Activated CD8-positive, alpha-beta T cell treated with anti-CD3 and anti-CD28 coated beads for 36 hours (primary cell): ENCODE measurements at regions not wholly inside any gene's neighbourhood (a gene's known extent, or its start where the extent isn't known, plus 50 kb on each side); places are given as distances from the start of the nearest gene placed in this dataset.

ENCODE experiments used
- ATAC-seq: fragments of 200-7000 bp; cut with Tn5 transposase; one replicate; pipeline ENCODE4 v1.10.0; 2021; ENCODE audit warnings: mild to moderate bottlenecking, moderate library complexity
- CTCF ChIA-PET: fragments of 350-600 bp; sonication (Branson Sonifier 250); formaldehyde crosslinking; loops from one replicate; lab custom pipeline; 2021; ENCODE audit warnings: antibody characterized with exemption; lab: Charles Lee
- POLR2A ChIA-PET: fragments of 350-600 bp; sonication (Branson Sonifier 250); formaldehyde crosslinking; loops from one replicate; lab custom pipeline; 2021; ENCODE audit warnings: antibody characterized with exemption; lab: Charles Lee
- DNase-seq: peaks from one replicate; pipeline ENCODE4 v3.0.0-alpha.2; 2020
- H3K27ac Mint-ChIP-seq: one replicate; pipeline ENCODE4 v1.8.0; 2021; ENCODE audit warnings: mild to moderate bottlenecking, mixed read lengths
- H3K27me3 Mint-ChIP-seq: one replicate; pipeline ENCODE4 v1.8.0; 2021; ENCODE audit warnings: mixed read lengths
- H3K36me3 Mint-ChIP-seq: one replicate; pipeline ENCODE4 v1.8.0; 2021; ENCODE audit warnings: low read depth, mixed read lengths
- H3K4me1 Mint-ChIP-seq: one replicate; pipeline ENCODE4 v1.8.0; 2021; ENCODE audit warnings: low read depth, mixed read lengths
- H3K4me3 Mint-ChIP-seq: one replicate; pipeline ENCODE4 v1.8.0; 2021; ENCODE audit warnings: mild to moderate bottlenecking, moderate library complexity, mixed read lengths
- H3K9me3 Mint-ChIP-seq: one replicate; pipeline ENCODE4 v1.8.0; 2021; ENCODE audit warnings: mixed read lengths
- CTCF ChIP-seq: fragments of 200-600 bp; IDR thresholded peaks from one replicate; pipeline ENCODE4 v1.8.0; 2022; ENCODE audit warnings: antibody characterized with exemption, mild to moderate bottlenecking
- intact Hi-C: fragments of 100-400 bp; cut with micrococcal nuclease; formaldehyde crosslinking; loops from one replicate; pipeline ENCODE4 v1.10.0; 2022

GRCh38 chr14:22233377-22233776, 355.6 kb downstream of the DAD1 start:
- Mint-ChIP-seq H3K4me1 (peaks cover 11% of the 10 kb centered on the region), H3K36me3 (peaks cover 3% of the 10 kb centered on the region), H3K27ac (no peak overlapping the region), H3K27me3 (no peaks in the 10 kb centered on the region), H3K4me3 (no peak overlapping the region), H3K9me3 (no peaks in the 10 kb centered on the region)
- POLR2A ChIA-PET = no interaction called here
- intact Hi-C loops = loop anchor here (5.0 kb wide), 1 partner anchor 34 kb away; no protein-coding TSS in a partner anchor
- ATAC-seq = no peak
- CTCF ChIA-PET = no interaction called here
- no peak for TF ChIP-seq CTCF
- no peak for DNase-seq

- Mint-ChIP-seq H3K4me1 (peaks cover 11% of the 10 kb centered on the region), H3K36me3 (peaks cover 3% of the 10 kb centered on the region), H3K27ac (no peak overlapping the region), H3K27me3 (no peaks in the 10 kb centered on the region), H3K4me3 (no peak overlapping the region), H3K9me3 (no peaks in the 10 kb centered on the region)
- intact Hi-C loops = loop anchor here (5.0 kb wide), 1 partner anchor 34 kb away; no protein-coding TSS in a partner anchor
- DNase-seq (no peak), ATAC-seq (no peak)
- TF ChIP-seq CTCF = no peak
- ChIA-PET POLR2A (no interaction called here), CTCF (no interaction called here)
Observed at GRCh38 chr14:22232933-22233332, 356.1 kb downstream of the DAD1 start.

- DNase-seq = no peak
- POLR2A ChIA-PET = no interaction called here
- Mint-ChIP-seq H3K27me3 (no peaks in the 10 kb centered on the region), H3K4me3 (no peak overlapping the region), H3K27ac (no peak overlapping the region), H3K4me1 (peaks cover 11% of the 10 kb centered on the region), H3K36me3 (peaks cover 3% of the 10 kb centered on the region), H3K9me3 (no peaks in the 10 kb centered on the region)
- no peak for ATAC-seq
- intact Hi-C loops = loop anchor here (5.0 kb wide), 1 partner anchor 35 kb away; no protein-coding TSS in a partner anchor
- no peak for TF ChIP-seq CTCF
- CTCF ChIA-PET = no interaction called here
Observed at GRCh38 chr14:22232486-22232885, 356.5 kb downstream of the DAD1 start.

GRCh38 chr14:22231018-22231417, 358.0 kb downstream of the DAD1 start:
- H3K9me3 Mint-ChIP-seq = no peaks in the 10 kb centered on the region
- ATAC-seq = peak; percentile 66

GRCh38 chr14:22230517-22230916, 358.5 kb downstream of the DAD1 start:
- POLR2A ChIA-PET = no interaction called here
- ATAC-seq (no peak), DNase-seq (no peak)
- Mint-ChIP-seq H3K36me3 (peaks cover 3% of the 10 kb centered on the region), H3K27me3 (no peaks in the 10 kb centered on the region), H3K4me1 (peaks cover 11% of the 10 kb centered on the region), H3K4me3 (peak overlapping the region; percentile 48), H3K9me3 (no peaks in the 10 kb centered on the region), H3K27ac (peak overlapping the region; percentile 30)
- TF ChIP-seq CTCF = no peak
- intact Hi-C loops = loop anchor here (5.0 kb wide), 1 partner anchor 37 kb away; no protein-coding TSS in a partner anchor
- CTCF ChIA-PET = no interaction called here

More at GRCh38 chr14:22231018-22231417, 358.0 kb downstream of the DAD1 start:
- ChIA-PET POLR2A (no interaction called here), CTCF (no interaction called here)
- peak; percentile 16 for DNase-seq
- Mint-ChIP-seq H3K4me3 (peak overlapping the region; percentile 48), H3K27me3 (no peaks in the 10 kb centered on the region), H3K4me1 (peaks cover 11% of the 10 kb centered on the region), H3K36me3 (peaks cover 3% of the 10 kb centered on the region), H3K27ac (peak overlapping the region; percentile 30)
- intact Hi-C loops = loop anchor here (5.0 kb wide), 1 partner anchor 36 kb away; no protein-coding TSS in a partner anchor
- TF ChIP-seq CTCF = no peak
